IMR-90 (cell line): ENCODE measurements at regions not wholly inside any gene's neighbourhood (a gene's known extent, or its start where the extent isn't known, plus 50 kb on each side); places are given as distances from the start of the nearest gene placed in this dataset.

ENCODE experiments used
- ATAC-seq: fragments of 200-7000 bp; cut with Tn5 transposase; 2 replicates; pipeline ENCODE4 v1.9.1; 2020; ENCODE audit warnings: low read depth, mild to moderate bottlenecking, moderate library complexity
- BruUV-seq: library from RNA; stranded (reverse); fragments of 400-500 nt; replicated peaks from 2 replicates; lab custom pipeline; 2021; lab: Mats Ljungman, UMichigan
- CTCF ChIA-PET: fragments of 300-600 bp; formaldehyde crosslinking; extraction: SDS; loops from one replicate; lab custom pipeline; 2021; ENCODE audit warnings: antibody characterized with exemption; lab: Yijun Ruan, JAX
- POLR2A ChIA-PET: fragments of 300-600 bp; sonication (Branson Sonifier 250); formaldehyde crosslinking; loops from one replicate; lab custom pipeline; 2022; ENCODE audit warnings: antibody characterized with exemption; ENCODE audit not compliant: unreplicated experiment; lab: Charles Lee
- DNase-seq: peaks from one replicate; pipeline ENCODE4 v3.0.0; 2013
- H2AFZ ChIP-seq: replicated peaks from 2 replicates; pipeline ENCODE3; 2013; ENCODE audit warnings: low read length, mild to moderate bottlenecking; ENCODE audit not compliant: poor library complexity
- H2AK5ac ChIP-seq: 2 replicates; pipeline ENCODE4 v1.6.1; 2013; ENCODE audit warnings: low read depth, low read length, inconsistent platforms
- H2AK9ac ChIP-seq: replicated peaks from 2 replicates; pipeline ENCODE3; 2013; ENCODE audit warnings: mild to moderate bottlenecking, low read depth, low read length, moderate library complexity; ENCODE audit not compliant: poor library complexity
- H2BK120ac ChIP-seq: 2 replicates; pipeline ENCODE4 v1.6.1; 2013; ENCODE audit warnings: low read depth, low read length, inconsistent platforms
- H2BK15ac ChIP-seq: 3 replicates; pipeline ENCODE4 v1.6.1; 2013; ENCODE audit warnings: low read depth, low read length, inconsistent platforms
- H2BK20ac ChIP-seq: 2 replicates; pipeline ENCODE4 v1.6.1; 2013; ENCODE audit warnings: low read depth, mild to moderate bottlenecking, inconsistent platforms, low read length, moderate library complexity
- H2BK5ac ChIP-seq: 2 replicates; pipeline ENCODE4 v1.6.1; 2013; ENCODE audit warnings: mild to moderate bottlenecking, low read depth, low read length, inconsistent platforms; ENCODE audit not compliant: poor library complexity, severe bottlenecking
- H3K14ac ChIP-seq: replicated peaks from 2 replicates; pipeline ENCODE4 v1.6.1; 2013; ENCODE audit warnings: low read depth, low read length, inconsistent platforms
- H3K18ac ChIP-seq: 2 replicates; pipeline ENCODE4 v1.6.1; 2013; ENCODE audit warnings: low read depth, low read length, control low read depth
- H3K23ac ChIP-seq: 2 replicates; pipeline ENCODE4 v1.6.1; 2013; ENCODE audit warnings: low read depth, low read length, inconsistent platforms
- H3K27ac ChIP-seq: 2 replicates; pipeline ENCODE4 v1.5.1; 2013; ENCODE audit warnings: mild to moderate bottlenecking, control low read depth, low read length; ENCODE audit not compliant: insufficient read depth
- H3K27me3 ChIP-seq: 2 replicates; pipeline ENCODE4 v1.6.1; 2013; ENCODE audit warnings: low read length; ENCODE audit not compliant: control insufficient read depth, insufficient read depth
- H3K36me3 ChIP-seq: 2 replicates; pipeline ENCODE4 v1.6.1; 2013; ENCODE audit warnings: low read length, mixed read lengths; ENCODE audit not compliant: control insufficient read depth, insufficient read depth
- H3K4ac ChIP-seq: 2 replicates; pipeline ENCODE4 v1.6.1; 2013; ENCODE audit warnings: low read depth, low read length, inconsistent platforms
- H3K4me1 ChIP-seq: 2 replicates; pipeline ENCODE4 v1.6.1; 2013; ENCODE audit warnings: low read length, mixed read lengths; ENCODE audit not compliant: control insufficient read depth, insufficient read depth
- H3K4me2 ChIP-seq: 2 replicates; pipeline ENCODE4 v1.6.1; 2013; ENCODE audit warnings: low read depth, mild to moderate bottlenecking, control low read depth, low read length, moderate library complexity
- H3K4me3 ChIP-seq: 2 replicates; pipeline ENCODE4 v1.5.1; 2013; ENCODE audit warnings: low read depth, mild to moderate bottlenecking, control low read depth, low read length, moderate library complexity; ENCODE audit not compliant: insufficient read depth
- H3K56ac ChIP-seq: 2 replicates; pipeline ENCODE4 v1.6.1; 2013; ENCODE audit warnings: low read length, inconsistent platforms; ENCODE audit not compliant: insufficient read depth; ENCODE audit errors: extremely low read depth
- H3K79me1 ChIP-seq, 2 experiments: 2 replicates each; pipeline ENCODE4 v1.6.1; 2013; ENCODE audit warnings: low read length in 2 of 2, inconsistent platforms in 1 of 2, low read depth in 1 of 2
- H3K9ac ChIP-seq: 2 replicates; pipeline ENCODE4 v1.6.1; 2013; ENCODE audit warnings: low read depth, low read length, control low read depth
- H3K9me1 ChIP-seq: 2 replicates; pipeline ENCODE4 v1.6.1; 2013; ENCODE audit warnings: low read length, inconsistent platforms; ENCODE audit not compliant: insufficient read depth
- H3K9me3 ChIP-seq: 2 replicates; pipeline ENCODE4 v1.6.1; 2013; ENCODE audit warnings: low read length; ENCODE audit not compliant: control insufficient read depth, insufficient read depth
- H4K20me1 ChIP-seq: 2 replicates; pipeline ENCODE4 v1.6.1; 2013; ENCODE audit warnings: low read length, inconsistent platforms; ENCODE audit not compliant: insufficient read depth
- H4K5ac ChIP-seq: 2 replicates; pipeline ENCODE4 v1.6.1; 2013; ENCODE audit warnings: mild to moderate bottlenecking, low read depth, low read length, control low read depth
- H4K8ac ChIP-seq, 2 experiments: 2 replicates each; pipeline ENCODE4 v1.6.1; 2013; ENCODE audit warnings: low read depth in 2 of 2, low read length in 2 of 2, control low read depth in 1 of 2, inconsistent platforms in 1 of 2
- H4K91ac ChIP-seq: 2 replicates; pipeline ENCODE4 v1.6.1; 2013; ENCODE audit warnings: low read depth, low read length, inconsistent platforms; ENCODE audit not compliant: insufficient read depth
- BHLHE40 ChIP-seq: fragments of 150-350 bp; IDR thresholded peaks from 2 replicates; pipeline ENCODE4 v1.6.1; 2016; ENCODE audit warnings: mild to moderate bottlenecking, low read depth, low read length
- CEBPB ChIP-seq: IDR thresholded peaks from 2 replicates; pipeline ENCODE4 v1.6.1; 2012; ENCODE audit warnings: low read depth, low read length, improper control_type of control experiment
- CHD1 ChIP-seq: IDR thresholded peaks from 2 replicates; pipeline ENCODE4 v1.6.1; 2012; ENCODE audit warnings: low read depth, low read length, improper control_type of control experiment
- CTCF ChIP-seq: conservative IDR thresholded peaks from 2 replicates; pipeline ENCODE4 v1.5.1; 2012; ENCODE audit warnings: mild to moderate bottlenecking, low read depth, low read length, improper control_type of control experiment
- ELK1 ChIP-seq: fragments of 150-350 bp; IDR thresholded peaks from 2 replicates; pipeline ENCODE4 v1.6.1; 2016; ENCODE audit warnings: low read depth, mild to moderate bottlenecking, low read length, moderate library complexity, borderline replicate concordance
- FOS ChIP-seq: fragments of 150-350 bp; IDR thresholded peaks from 2 replicates; pipeline ENCODE4 v1.6.1; 2016; ENCODE audit warnings: low read depth, low read length
- MAFK ChIP-seq: IDR thresholded peaks from 2 replicates; pipeline ENCODE4 v1.6.1; 2012; ENCODE audit warnings: low read depth, low read length, improper control_type of control experiment
- MAZ ChIP-seq: IDR thresholded peaks from 2 replicates; pipeline ENCODE4 v1.6.1; 2012; ENCODE audit warnings: low read depth, mild to moderate bottlenecking, low read length, improper control_type of control experiment, moderate library complexity, borderline replicate concordance
- MXI1 ChIP-seq: IDR thresholded peaks from 2 replicates; pipeline ENCODE4 v1.6.1; 2012; ENCODE audit warnings: low read depth, mild to moderate bottlenecking, low read length, moderate library complexity, borderline replicate concordance
- NFE2L2 ChIP-seq: fragments of 150-350 bp; IDR thresholded peaks from 2 replicates; pipeline ENCODE4 v1.6.1; 2016; ENCODE audit warnings: low read depth, mild to moderate bottlenecking, low read length
- POLR2A ChIP-seq: IDR thresholded peaks from 2 replicates; pipeline ENCODE4 v1.6.1; 2012; ENCODE audit warnings: mild to moderate bottlenecking, low read depth, low read length
- RAD21 ChIP-seq: IDR thresholded peaks from 2 replicates; pipeline ENCODE4 v1.6.1; 2012; ENCODE audit warnings: low read length, improper control_type of control experiment
- RCOR1 ChIP-seq: IDR thresholded peaks from 2 replicates; pipeline ENCODE4 v1.6.1; 2012; ENCODE audit warnings: mild to moderate bottlenecking, low read length, improper control_type of control experiment; ENCODE audit not compliant: insufficient replicate concordance
- RFX5 ChIP-seq: IDR thresholded peaks from 2 replicates; pipeline ENCODE4 v1.8.0; 2012; ENCODE audit warnings: low read depth, mild to moderate bottlenecking, low read length, moderate library complexity
- SMC3 ChIP-seq: fragments of 150-350 bp; IDR thresholded peaks from 2 replicates; pipeline ENCODE4 v1.6.1; 2016; ENCODE audit warnings: low read depth, mild to moderate bottlenecking, antibody characterized with exemption, low read length, moderate library complexity
- USF2 ChIP-seq: fragments of 150-350 bp; IDR thresholded peaks from 2 replicates; pipeline ENCODE4 v1.6.1; 2017; ENCODE audit warnings: mild to moderate bottlenecking, antibody characterized with exemption, low read length, low read depth
- WGBS, 2 experiments: methylation state at CpG; one replicate each; pipeline versions ENCODE4 v1.1.5 to v1.1.7; 2013; ENCODE audit warnings: missing lambda C conversion rate in 2 of 2; ENCODE audit not compliant: insufficient read length in 1 of 2; ENCODE audit errors: extremely low coverage in 2 of 2; 5-methylcytosine and 5-hydroxymethylcytosine counted together
- dilution Hi-C: fragments of 300-500 bp; cut with HindIII; formaldehyde crosslinking; loops from one replicate; pipeline ENCODE4 v1.14.3; 2018; ENCODE audit warnings: low sequenced_read_pairs; ENCODE audit not compliant: unreplicated experiment
- in situ Hi-C: fragments of 300-500 bp; cut with MboI; formaldehyde crosslinking; loops from 3 replicates; pipeline ENCODE4 v1.14.3; 2019; ENCODE audit warnings: low sequenced_read_pairs, inconsistent platforms, mixed read lengths
- intact Hi-C: fragments of 100-400 bp; cut with micrococcal nuclease; formaldehyde crosslinking; loops from 2 replicates; pipeline ENCODE4 v1.10.0; 2022

- H2AK5ac ChIP-seq, result no peak overlapping the region
- DNase-seq (no peak), ATAC-seq (no peak)
- no peak overlapping the region for H3K27ac ChIP-seq
- H3K23ac ChIP-seq, result no peak overlapping the region
- no CpG with 5 or more reads among the region's 5 CpGs for WGBS, 2 experiments
- no peak overlapping the region for H4K5ac ChIP-seq
- no peaks in the 10 kb centered on the region for H4K20me1 ChIP-seq
- ChIA-PET POLR2A (interaction anchor here (0.6 kb wide), 1 partner anchor 198 kb away, joined by 5 read pairs; no protein-coding TSS in a partner anchor), CTCF (interaction anchor here (0.6 kb wide), 1 partner anchor 51 kb away, joined by 6 read pairs; no protein-coding TSS in a partner anchor)
- no peak overlapping the region for H2BK120ac ChIP-seq
- no peaks in the 10 kb centered on the region for H3K36me3 ChIP-seq
- H3K9ac ChIP-seq, result no peak overlapping the region
- no peak overlapping the region for H3K4me3 ChIP-seq
- no peak overlapping the region for H4K8ac ChIP-seq
- no peak overlapping the region for H3K14ac ChIP-seq
- no peak for TF ChIP-seq MXI1
- TF ChIP-seq POLR2A, result no peak
- no peak for TF ChIP-seq USF2
- no peak for TF ChIP-seq ELK1
- TF ChIP-seq NFE2L2, result no peak
- no peak for TF ChIP-seq FOS
- TF ChIP-seq RFX5, result no peak
- TF ChIP-seq MAZ, result no peak
- TF ChIP-seq CEBPB, result no peak
- no peak for TF ChIP-seq RAD21
- TF ChIP-seq RCOR1, result no peak
- TF ChIP-seq SMC3, result no peak
- TF ChIP-seq CHD1, result no peak
- no peak for TF ChIP-seq MAFK
- TF ChIP-seq BHLHE40, result no peak
- TF ChIP-seq CTCF, result no peak
- no peak overlapping the region for H2BK20ac ChIP-seq
- intact Hi-C loops, result no loop called here
- no peak overlapping the region for H2AFZ ChIP-seq
- no peaks in the 10 kb centered on the region for H3K9me3 ChIP-seq
- no peak overlapping the region for H3K4ac ChIP-seq
- no peak overlapping the region for H3K18ac ChIP-seq
- no peak overlapping the region for H3K56ac ChIP-seq
- no TSS peak for BruUV-seq
- H3K4me1 ChIP-seq, result no peaks in the 10 kb centered on the region
- in situ Hi-C loops, result no loop called here
- dilution Hi-C loops, result no loop called here
- H2AK9ac ChIP-seq, result no peak overlapping the region
- H4K91ac ChIP-seq, result no peak overlapping the region
- H3K79me1 ChIP-seq, result no peaks in the 10 kb centered on the region
- no peak overlapping the region for H2BK5ac ChIP-seq
- no peak overlapping the region for H2BK15ac ChIP-seq
- peaks cover 27% of the 10 kb centered on the region for H3K27me3 ChIP-seq
- H3K9me1 ChIP-seq, result no peaks in the 10 kb centered on the region
- H3K4me2 ChIP-seq, result no peak overlapping the region
Measured at GRCh38 chr15:62327406-62327805, 162.3 kb upstream of the C2CD4B start.
